ENCODE measurements at regions not wholly inside any gene's neighbourhood (a gene's known extent, or its start where the extent isn't known, plus 50 kb on each side); places are given as distances from the start of the nearest gene placed in this dataset.

- TF ChIP-seq HMGXB4 (CRISPR knock-in tag; IDR thresholded peaks at IDR 0.05; ENCODE audit: borderline replicate concordance in 1 of 2, low read depth in 1 of 2), result no peak
- TF ChIP-seq KAT2B (IDR thresholded peaks at IDR 0.05; ENCODE audit: borderline replicate concordance, low read depth, low read length), result no peak
- TF ChIP-seq JUN (CRISPR knock-in tag; IDR thresholded peaks at IDR 0.05), result no peak
- TF ChIP-seq NCOA2 (CRISPR knock-in tag; IDR thresholded peaks at IDR 0.05), result peak; percentile 49; the same call in 1 of the 2 replicates
- no peak for TF ChIP-seq PPARG (CRISPR knock-in tag; conservative IDR thresholded peaks at IDR 0.05)
- no peak for TF ChIP-seq ZNF138 (CRISPR knock-in tag; IDR thresholded peaks at IDR 0.05; ENCODE audit: low read depth)
- TF ChIP-seq CREB1 (IDR thresholded peaks at IDR 0.05), result no peak
- peak; percentile 34; the same call in 1 of the 2 replicates for TF ChIP-seq CREB1 (CRISPR knock-in tag; IDR thresholded peaks at IDR 0.05)
- no peak for TF ChIP-seq SP4 (CRISPR knock-in tag; IDR thresholded peaks at IDR 0.05)
- TF ChIP-seq HIC2 (CRISPR knock-in tag; IDR thresholded peaks at IDR 0.05; ENCODE audit: low read depth), result peak; percentile 57; the same call in 1 of the 2 replicates
- no peak for TF ChIP-seq RCOR2 (CRISPR knock-in tag; IDR thresholded peaks at IDR 0.05)
- no peak for TF ChIP-seq ZNF784 (CRISPR knock-in tag; IDR thresholded peaks at IDR 0.05; ENCODE audit: borderline replicate concordance)
- TF ChIP-seq TCF12 (IDR thresholded peaks at IDR 0.05), result no peak
- no peak; the same call in 1 of the 2 replicates for TF ChIP-seq TCF12 (CRISPR knock-in tag; IDR thresholded peaks at IDR 0.05)
- no peak for TF ChIP-seq RNF2 (conservative IDR thresholded peaks at IDR 0.05; ENCODE audit: low read depth)
- no peak for TF ChIP-seq ZNF773 (CRISPR knock-in tag; IDR thresholded peaks at IDR 0.05; ENCODE audit: borderline replicate concordance)
- TF ChIP-seq NR2F2 (IDR thresholded peaks at IDR 0.05; ENCODE audit: borderline replicate concordance, low read depth), result no peak
- TF ChIP-seq SP5 (CRISPR knock-in tag; IDR thresholded peaks at IDR 0.05; ENCODE audit: borderline replicate concordance, low read depth), result no peak
- TF ChIP-seq MAFK (conservative IDR thresholded peaks at IDR 0.05 in 1 of 2, IDR thresholded peaks at IDR 0.05 in 1 of 2; ENCODE audit: low read length in 2 of 2), result no peak
- TF ChIP-seq NR2F1 (CRISPR knock-in tag; IDR thresholded peaks at IDR 0.05), result no peak
- TF ChIP-seq ZSCAN9 (CRISPR knock-in tag; IDR thresholded peaks at IDR 0.05; ENCODE audit: borderline replicate concordance), result no peak
- no peak for TF ChIP-seq ZNF572 (CRISPR knock-in tag; IDR thresholded peaks at IDR 0.05)
- no peak for TF ChIP-seq ZNF333 (CRISPR knock-in tag; IDR thresholded peaks at IDR 0.05; ENCODE audit: borderline replicate concordance)
- TF ChIP-seq MAFF (IDR thresholded peaks at IDR 0.05; ENCODE audit: low read depth, low read length), result no peak
- TF ChIP-seq TARDBP (CRISPR knock-in tag; IDR thresholded peaks at IDR 0.05), result no peak
- no peak for TF ChIP-seq SNAI1 (CRISPR knock-in tag; IDR thresholded peaks at IDR 0.05; ENCODE audit: borderline replicate concordance)
- TF ChIP-seq ZNF720 (CRISPR knock-in tag; IDR thresholded peaks at IDR 0.05), result no peak
- TF ChIP-seq MTA3 (CRISPR knock-in tag; IDR thresholded peaks at IDR 0.05), result no peak
- TF ChIP-seq NKX3-1 (CRISPR knock-in tag; IDR thresholded peaks at IDR 0.05), result no peak
- no peak for TF ChIP-seq ZNF615 (CRISPR knock-in tag; IDR thresholded peaks at IDR 0.05; ENCODE audit: borderline replicate concordance)
- TF ChIP-seq ZNF777 (CRISPR knock-in tag; IDR thresholded peaks at IDR 0.05), result no peak
Measured at GRCh38 chr17:17417718-17418181, 59.0 kb upstream of the MED9 start (continued).
